NCI-H345 treated with DMSO at 0.1 percent for 48 hours (cell line): ENCODE measurements at regions not wholly inside any gene's neighbourhood (a gene's known extent, or its start where the extent isn't known, plus 50 kb on each side); places are given as distances from the start of the nearest gene placed in this dataset.

ENCODE experiments used
- DNase-seq: peaks from one replicate; lab custom pipeline; 2025; ENCODE audit not compliant: unreplicated experiment; lab: John Stamatoyannopoulos, UW

- no peak for DNase-seq
These were observed 65.8 kb upstream of the SPHKAP start for GRCh38 chr2:228247335-228247734.

- DNase-seq = no peak
These were observed 64.1 kb upstream of the SPHKAP start for GRCh38 chr2:228245601-228246000.

- DNase-seq = no peak
These were observed 61.1 kb upstream of the SPHKAP start for GRCh38 chr2:228242591-228242990.

GRCh38 chr2:228239907-228240561 lies 58.5 kb upstream of the SPHKAP start:
- DNase-seq = no peak

- DNase-seq = no peak
These were observed 57.9 kb upstream of the SPHKAP start for GRCh38 chr2:228239207-228239906.
